ENCODE measurements at regions not wholly inside any gene's neighbourhood (a gene's known extent, or its start where the extent isn't known, plus 50 kb on each side); places are given as distances from the start of the nearest gene placed in this dataset.

- H3K9me3 ChIP-seq (replicated peaks in 1 of 3): no peaks in the 10 kb centered on the region
- no peaks in the 10 kb centered on the region for H3K27me3 ChIP-seq
- H3K4me1 ChIP-seq (replicated peaks in 1 of 2): no peaks in the 10 kb centered on the region
- H3K4me3 ChIP-seq: no peak overlapping the region
- WGBS, 4 donors: 36 to 52% (median 40%) methylated on average over 1 of the region's 1 CpG
- TF ChIP-seq CTCF (IDR thresholded peaks at IDR 0.05): no peak
- no peak for TF ChIP-seq POLR2A (IDR thresholded peaks at IDR 0.05)
- no peak overlapping the region for H3K27ac ChIP-seq
- no peaks in the 10 kb centered on the region for H3K36me3 ChIP-seq (replicated peaks in 1 of 2)
- no peak for DNase-seq
- intact Hi-C loops (cut with DNase I): no loop called here
Observed at GRCh38 chr12:86496595-86496994, 240.4 kb upstream of the MGAT4C start.

GRCh38 chr12:86484473-86484872, 228.3 kb upstream of the MGAT4C start:
- no peaks in the 10 kb centered on the region for H3K4me1 ChIP-seq (replicated peaks in 1 of 2)
- H3K9me3 ChIP-seq (replicated peaks in 1 of 3): peaks cover 0 to 5% (median 0%) of the 10 kb centered on the region in 3 donors
- no peak for DNase-seq
- 67 to 83% (median 78%) methylated on average over 1 to 4 of the region's 4 CpGs for WGBS, 4 donors
- H3K36me3 ChIP-seq (replicated peaks in 1 of 2): no peaks in the 10 kb centered on the region
- H3K27me3 ChIP-seq: no peaks in the 10 kb centered on the region
- no peak overlapping the region for H3K4me3 ChIP-seq
- intact Hi-C loops (cut with DNase I): no loop called here
- TF ChIP-seq POLR2A (IDR thresholded peaks at IDR 0.05) (no peak), CTCF (IDR thresholded peaks at IDR 0.05) (no peak)
- H3K27ac ChIP-seq: no peak overlapping the region

- intact Hi-C loops (cut with DNase I): no loop called here
- Histone ChIP-seq H3K4me1 (replicated peaks in 1 of 2) (no peaks in the 10 kb centered on the region), H3K4me3 (no peak overlapping the region), H3K27ac (no peak overlapping the region), H3K27me3 (no peaks in the 10 kb centered on the region), H3K9me3 (replicated peaks in 1 of 3) (no peaks in the 10 kb centered on the region), H3K36me3 (replicated peaks in 1 of 2) (no peaks in the 10 kb centered on the region)
- TF ChIP-seq CTCF (IDR thresholded peaks at IDR 0.05): no peak
- WGBS, 4 donors: 64 to 82% (median 71%) methylated on average over 2 of the region's 2 CpGs
- DNase-seq: no peak
Observed at GRCh38 chr12:86473231-86473630, 217.0 kb upstream of the MGAT4C start.

- intact Hi-C loops (cut with DNase I): no loop called here
- WGBS, 4 donors: 55 to 64% (median 62%) methylated on average over 2 of the region's 2 CpGs
- Histone ChIP-seq H3K27me3 (no peaks in the 10 kb centered on the region), H3K27ac (no peak overlapping the region), H3K36me3 (replicated peaks in 1 of 2) (no peaks in the 10 kb centered on the region), H3K4me1 (replicated peaks in 1 of 2) (no peaks in the 10 kb centered on the region), H3K4me3 (no peak overlapping the region), H3K9me3 (replicated peaks in 1 of 3) (no peaks in the 10 kb centered on the region)
- DNase-seq: no peak
- TF ChIP-seq CTCF (IDR thresholded peaks at IDR 0.05) (no peak), POLR2A (IDR thresholded peaks at IDR 0.05) (no peak)
Observed at GRCh38 chr12:86456776-86457175, 200.6 kb upstream of the MGAT4C start.
